HG03097 (cell line): ENCODE measurements at regions not wholly inside any gene's neighbourhood (a gene's known extent, or its start where the extent isn't known, plus 50 kb on each side); places are given as distances from the start of the nearest gene placed in this dataset.

Source experiments
- ATAC-seq: cut with Tn5 transposase; IDR thresholded peaks from one replicate; pipeline ENCODE4 v1.9.1; 2021; ENCODE audit not compliant: unreplicated experiment, low FRiP score

DNA sequence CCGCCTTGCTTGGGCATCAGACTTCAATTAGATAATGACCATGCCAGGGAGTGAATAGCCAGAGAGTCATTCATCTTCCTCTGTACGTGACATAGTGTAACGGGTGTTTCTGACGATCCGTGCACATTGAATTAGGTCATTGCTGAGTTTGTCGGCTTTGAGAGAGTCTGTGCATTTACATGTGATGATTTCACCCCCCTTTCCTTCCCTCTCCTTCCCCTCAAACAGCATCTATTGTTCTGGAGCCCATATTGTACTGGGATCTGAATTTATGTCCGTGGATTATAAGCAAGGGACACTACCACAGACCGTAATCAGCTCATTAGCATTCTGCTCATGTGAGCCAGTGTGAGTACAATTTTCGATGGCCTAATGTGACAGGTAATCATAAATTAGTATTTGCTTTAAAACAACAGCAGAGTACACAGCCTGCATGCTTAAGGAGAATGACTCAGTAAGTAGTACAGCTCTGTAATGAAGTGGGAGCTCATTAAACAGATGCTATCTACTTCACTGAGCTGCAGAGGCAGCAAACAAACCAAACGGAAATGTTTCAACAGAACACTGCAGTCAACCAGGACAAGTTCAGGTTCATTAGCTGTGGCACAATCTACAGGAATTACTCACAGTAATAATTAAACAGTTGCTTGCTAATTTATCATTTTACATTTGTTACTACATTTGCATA, 302.1 kb downstream of the CSNK1G3 start:
- ATAC-seq, result no peak

DNA sequence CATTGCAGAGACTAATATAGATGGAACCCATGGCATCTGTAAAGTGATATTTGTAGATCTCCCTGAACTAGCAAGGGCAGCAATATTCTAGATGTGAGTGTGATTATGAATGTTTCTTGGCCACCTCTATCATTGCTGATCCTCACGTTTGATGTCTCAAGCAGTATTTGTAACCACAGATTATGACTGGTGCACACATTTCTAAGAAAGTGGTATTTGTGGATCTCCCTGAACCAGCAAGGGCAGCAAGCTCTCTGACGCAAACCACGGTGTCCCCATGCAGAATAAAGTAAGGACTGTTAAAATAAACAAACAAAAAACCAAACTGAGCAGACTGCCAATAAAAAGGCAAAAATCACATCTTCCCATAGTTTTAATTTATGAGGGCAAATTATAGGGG, 301.3 kb downstream of the CSNK1G3 start:
- ATAC-seq, result no peak

DNA sequence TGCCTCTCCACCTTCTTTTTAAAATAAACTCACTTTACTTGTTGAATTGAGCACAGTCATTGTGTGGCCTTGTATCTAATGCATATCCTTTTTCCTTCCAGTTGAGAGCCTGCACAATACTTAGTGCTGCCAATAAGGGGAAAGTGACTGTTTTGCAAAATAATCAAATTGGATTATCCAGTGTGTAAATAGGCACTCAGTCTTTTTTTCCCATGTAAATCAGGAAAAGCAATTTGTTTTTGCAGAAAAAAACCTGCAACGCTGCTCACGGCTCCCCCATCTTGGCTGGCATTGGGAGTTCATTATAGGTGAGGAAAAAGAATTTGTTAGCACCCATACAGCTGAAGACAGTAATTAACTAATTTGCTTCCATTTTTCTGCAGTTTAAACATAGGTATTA, 299.9 kb downstream of the CSNK1G3 start:
- ATAC-seq, result no peak

DNA sequence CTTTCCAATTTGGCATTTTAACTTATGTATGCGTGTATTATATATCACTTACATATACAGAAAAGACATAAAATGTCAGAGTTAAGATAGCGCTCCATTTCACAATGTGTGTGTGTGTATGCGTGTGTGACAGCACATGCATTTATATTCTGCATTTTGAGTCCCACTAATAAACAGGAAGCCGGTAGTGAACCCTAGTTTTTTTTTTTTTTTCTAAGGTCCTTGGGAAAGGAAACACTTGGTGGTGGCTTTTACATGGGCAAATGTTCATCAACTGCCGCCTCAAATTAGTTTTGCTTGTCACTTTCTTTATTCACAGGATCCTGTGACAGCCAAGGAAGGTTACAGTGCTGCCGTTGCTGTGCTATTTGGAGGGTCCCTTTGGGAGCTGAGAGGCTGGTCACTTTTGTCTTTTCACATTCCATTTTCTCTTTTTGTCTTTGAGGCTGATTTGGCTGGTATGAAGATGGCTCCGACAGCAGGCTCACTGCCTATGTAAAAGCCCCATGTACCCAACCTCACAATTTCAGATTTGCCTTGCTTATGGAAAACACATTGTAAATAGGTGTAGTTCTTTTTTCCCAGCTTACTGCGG, 298.9 kb downstream of the CSNK1G3 start:
- ATAC-seq, result no peak

DNA sequence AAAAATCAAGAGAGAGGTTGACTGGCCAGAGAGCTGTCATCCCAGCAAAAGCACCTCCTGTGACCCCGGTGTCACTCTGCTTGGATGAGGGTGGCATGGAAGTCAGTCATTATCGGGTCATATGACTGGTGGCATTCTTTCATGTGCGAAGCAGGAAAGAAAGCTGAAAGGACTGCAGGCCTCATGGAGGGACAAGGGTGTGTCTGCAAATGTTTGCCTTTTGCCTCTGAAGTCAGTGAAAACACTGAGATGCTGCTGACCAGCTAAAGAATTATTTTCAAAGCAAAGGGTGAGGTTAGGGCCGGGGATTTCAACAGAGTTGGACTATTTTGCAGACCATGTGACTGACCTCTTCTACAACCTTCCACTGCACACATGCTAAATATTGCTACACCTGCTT, 298.3 kb downstream of the CSNK1G3 start:
- ATAC-seq, result no peak

DNA sequence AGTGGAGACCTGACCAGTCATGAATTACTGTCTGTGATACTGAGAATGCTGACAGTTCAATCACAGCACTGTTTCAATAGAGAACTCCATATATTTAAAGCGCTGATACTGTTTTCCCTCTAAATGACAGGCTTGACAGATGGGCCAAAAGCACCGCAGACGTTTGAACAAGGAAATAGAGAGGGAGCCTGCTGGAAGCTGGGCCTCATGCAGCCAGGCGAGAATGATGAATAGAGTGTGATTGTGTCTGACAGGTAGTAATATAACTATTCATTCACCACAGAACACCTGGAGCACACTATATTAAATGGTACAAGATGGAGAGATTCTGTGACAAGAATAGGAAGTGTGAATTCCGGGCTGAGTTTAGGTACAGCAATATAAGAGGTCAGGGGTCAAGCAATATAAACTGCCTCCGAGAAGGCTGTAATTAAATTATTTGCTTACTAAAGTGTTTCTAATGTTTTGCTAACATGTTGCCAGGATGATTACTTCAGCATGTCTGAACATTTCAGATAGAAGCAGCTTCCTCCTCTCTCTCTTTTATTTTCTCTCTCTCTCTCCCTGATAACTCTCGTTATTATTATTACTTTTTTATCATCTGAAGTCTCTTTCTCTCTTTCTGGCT, 297.7 kb downstream of the CSNK1G3 start:
- ATAC-seq, result no peak

DNA sequence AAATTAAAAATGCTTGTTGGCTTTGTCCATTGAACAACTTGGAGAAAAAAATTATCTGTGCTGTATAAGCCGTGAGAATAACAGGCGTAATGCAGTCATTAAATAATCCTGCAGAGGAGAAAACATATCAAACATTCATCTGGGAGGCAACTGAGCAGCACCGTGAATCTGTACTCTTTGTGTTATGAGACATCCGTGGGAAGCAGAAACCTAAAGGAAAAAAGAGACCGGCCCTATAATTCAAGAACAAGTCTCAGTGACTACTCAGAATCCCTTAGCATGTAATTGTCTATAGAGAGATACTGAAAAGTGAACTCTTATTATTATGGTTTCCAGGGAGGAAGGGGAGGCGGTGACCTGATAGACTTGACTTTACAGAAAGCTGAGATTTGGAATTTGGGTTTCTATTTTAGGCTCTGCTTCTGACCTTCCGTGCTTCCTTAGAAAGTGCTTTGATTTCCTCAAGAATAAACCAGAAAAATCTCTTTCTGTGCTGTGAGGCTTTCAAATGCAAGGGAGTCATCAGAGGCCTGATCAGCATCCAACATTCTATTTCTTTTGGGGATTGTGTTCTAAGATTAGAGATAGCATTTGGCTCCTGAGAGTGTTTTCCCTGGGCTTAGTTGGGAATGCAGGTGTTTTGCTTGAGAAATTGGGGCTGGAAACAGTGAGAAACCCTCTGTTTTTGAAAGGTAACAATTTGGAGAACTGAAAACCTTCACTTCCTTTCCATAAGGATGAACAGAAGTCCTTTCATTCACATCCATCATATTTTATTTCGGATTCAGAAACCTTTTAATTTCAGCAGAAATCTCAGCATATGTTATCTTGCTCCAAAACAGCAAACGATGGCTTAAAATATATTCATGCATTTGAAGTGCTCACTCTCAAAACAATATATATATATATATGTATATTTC, 296.7 kb downstream of the CSNK1G3 start:
- no peak for ATAC-seq

DNA sequence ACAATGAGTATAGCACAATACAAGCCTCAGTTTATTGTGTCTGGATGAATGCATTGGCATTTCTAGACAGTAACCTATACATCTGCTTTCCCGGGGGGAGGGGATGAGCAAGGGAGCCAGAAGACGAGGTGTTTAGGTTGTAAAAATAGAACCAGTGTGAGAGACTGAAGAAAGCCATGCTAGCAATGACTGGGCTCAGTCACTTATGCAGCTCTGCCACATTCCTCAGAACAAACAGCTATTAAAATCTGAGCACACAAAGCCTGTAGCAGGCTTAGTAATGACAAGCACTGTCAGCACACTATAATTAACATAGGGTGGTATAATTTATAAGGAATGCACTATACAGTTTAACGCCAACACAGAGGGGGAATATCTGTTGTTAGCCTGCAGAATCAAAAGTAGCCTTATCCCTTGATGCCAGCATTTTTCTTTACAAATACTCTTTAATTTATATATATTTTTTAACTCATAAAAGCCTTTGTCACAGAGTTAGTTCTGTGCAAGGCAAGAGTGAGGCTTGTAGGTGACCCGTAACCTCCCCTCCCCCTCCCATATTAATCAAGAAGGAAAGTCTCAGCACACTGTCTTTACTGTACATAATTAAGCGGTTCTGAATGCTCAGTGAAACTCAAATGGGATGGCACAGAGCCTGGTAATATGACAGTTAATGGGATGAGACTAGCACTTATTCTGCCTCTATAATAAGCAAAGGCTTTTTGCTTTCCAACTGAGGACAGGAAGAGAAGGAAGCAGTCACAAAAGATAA, 295.4 kb downstream of the CSNK1G3 start:
- no peak for ATAC-seq

DNA sequence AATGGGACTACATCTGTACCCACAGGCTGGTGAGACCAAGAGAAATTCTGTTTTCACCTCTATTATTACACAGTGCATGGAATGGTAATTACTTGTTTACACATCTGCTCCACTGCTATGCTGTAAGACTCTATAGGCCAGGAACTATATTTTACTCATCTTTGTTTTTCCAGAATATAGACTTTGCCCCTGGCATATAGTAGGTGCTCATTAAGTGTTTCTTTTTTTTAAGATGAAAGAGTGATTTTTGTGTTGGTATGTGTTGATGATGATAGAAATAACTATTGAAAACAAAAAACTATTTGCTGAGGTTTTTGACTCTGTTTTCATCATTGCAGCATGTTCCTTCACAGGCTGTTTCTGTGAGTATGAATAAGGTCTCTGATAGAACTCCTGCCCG, 294.7 kb downstream of the CSNK1G3 start:
- ATAC-seq, result no peak

DNA sequence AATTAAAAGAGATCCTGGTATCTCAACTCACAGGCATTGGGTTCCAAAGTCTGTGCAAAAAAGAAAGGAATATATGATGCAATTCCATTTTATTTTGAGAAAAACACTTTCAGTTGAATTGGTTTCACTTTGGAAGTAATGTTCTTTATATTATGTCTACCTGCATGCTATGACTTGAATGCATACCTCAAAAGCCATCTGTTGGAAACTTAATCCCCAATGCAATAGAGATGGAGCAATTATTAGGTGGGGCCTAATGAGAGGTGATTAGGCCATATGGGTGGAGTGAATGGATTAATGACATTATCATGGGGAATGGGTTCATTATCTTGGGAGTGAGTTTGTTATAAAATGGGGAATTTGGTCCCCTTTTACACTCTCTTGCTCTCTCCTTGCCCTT, 293.3 kb downstream of the CSNK1G3 start:
- no peak for ATAC-seq

DNA sequence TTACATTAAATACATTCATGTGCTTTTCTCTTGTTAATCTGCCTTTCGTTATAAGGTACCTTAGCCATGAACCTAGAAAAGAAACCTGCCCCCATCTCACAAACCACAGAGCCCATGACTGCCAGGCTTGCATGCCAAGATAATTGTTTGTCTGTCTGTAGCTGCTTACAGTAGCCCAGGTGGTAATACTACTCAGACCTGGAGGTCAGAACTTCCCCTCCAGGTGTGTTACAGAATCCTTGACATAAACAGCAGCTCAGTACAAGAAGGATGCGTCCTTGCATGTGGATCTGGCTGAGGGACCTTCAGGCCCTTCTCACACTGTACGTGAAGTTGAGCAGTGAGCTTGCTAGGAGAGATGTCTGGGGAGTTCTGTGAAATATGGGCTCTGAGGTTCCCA, 291.4 kb downstream of the CSNK1G3 start:
- ATAC-seq, result no peak

DNA sequence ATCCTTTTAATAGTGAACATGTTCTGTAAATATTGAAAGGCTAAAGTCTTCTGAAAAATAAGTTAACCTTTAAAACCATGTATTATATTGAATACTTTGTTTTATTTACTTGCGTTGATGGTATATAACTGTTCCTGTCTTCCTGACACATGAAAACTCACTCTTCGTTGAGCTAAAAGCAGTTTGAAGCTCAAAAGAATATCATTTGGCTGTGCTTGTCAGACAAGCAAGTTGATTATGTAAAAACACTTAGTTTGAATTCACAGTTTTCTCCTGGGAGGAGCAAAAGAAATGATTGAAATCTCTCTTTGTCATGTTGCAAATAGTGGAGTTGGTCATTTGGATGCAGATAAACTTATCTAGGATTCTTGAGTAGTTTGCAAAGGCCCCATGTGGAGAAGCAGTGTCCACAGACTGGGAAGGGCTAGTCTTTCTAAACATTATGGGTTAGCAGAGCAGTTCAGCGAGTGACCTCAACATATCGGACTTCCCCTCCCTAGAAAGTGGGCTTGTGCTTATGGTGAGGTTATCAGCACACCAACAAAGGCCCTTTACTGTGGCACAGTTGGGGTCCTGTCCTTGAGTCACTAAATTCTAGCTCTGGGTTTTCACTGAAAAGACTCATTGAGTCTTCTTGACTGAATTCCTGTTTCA, 290.4 kb downstream of the CSNK1G3 start:
- ATAC-seq, result no peak

DNA sequence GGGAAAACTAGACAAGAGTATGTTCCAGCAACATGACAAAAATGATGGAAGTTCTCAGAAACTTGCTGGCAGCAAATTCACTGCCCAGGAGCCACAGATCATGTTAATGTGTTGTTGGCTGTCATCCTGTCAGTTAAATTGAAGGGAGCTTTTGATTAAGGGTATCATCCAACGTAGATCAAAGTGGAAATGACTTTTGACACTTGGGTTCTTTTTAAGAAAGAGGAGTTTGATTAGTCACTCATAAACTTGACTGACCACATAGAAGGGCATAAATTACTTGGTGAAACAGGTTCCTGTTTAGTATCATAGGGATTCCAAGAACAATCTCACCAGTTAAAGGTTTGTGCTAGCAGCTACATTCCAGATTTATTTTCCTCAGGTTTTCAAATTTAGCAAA, 288.7 kb downstream of the CSNK1G3 start:
- no peak for ATAC-seq

DNA sequence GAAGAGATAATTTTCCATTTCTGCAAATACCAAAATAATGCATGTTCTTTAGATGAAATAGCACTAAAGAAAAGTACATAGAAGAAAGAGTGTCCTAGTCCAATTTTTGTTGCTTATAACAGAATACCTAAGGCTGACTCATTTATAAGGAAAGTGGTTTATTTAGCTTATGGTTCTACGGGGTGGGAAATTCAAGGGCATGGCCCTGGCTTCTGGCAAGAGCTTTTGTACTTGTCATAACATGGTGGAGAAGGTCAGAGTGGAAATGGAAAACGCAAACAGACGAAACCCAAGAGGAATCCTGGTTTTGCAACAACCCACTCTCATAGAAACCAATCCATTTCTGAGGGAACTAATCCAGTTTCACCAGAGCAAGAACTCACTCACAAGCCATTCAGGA, 283.7 kb downstream of the CSNK1G3 start:
- no peak for ATAC-seq

DNA sequence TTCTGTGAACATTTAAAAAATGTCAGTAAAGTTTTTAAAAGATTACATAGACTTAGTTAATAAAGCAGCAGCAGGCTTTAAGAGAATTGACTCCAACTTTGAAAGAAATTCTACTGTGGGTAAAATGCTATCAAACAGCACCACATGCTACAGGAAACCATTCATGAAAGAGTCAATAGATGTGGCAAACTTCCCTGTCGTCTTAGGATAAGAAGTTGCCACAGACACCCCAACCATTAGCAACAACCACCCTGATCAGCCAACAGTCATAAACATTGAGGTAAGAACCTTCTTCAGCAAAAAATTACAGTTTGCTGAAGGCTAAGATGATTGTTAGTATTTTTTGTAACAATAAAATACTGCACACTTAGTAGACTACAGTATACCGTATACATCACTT, 278.2 kb downstream of the CSNK1G3 start:
- ATAC-seq, result no peak

DNA sequence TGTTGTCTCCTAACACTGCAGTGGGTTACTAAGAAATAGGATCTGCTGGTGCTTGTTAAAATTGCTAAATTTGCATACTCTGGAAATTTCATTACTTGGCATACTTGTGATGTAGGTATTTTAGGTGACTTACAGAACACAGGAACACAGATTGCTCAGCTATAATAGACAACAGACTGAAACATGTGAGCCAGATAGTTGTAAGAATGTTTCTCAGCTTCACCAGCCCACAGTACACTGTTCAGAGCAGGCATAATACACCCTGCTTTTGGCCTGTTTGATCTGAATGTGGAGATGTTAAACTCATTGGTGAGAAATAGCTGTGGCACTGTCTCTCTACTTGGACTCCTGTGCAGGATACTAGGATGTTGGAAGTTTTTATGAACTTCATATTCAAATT, 275.7 kb downstream of the CSNK1G3 start:
- no peak for ATAC-seq

DNA sequence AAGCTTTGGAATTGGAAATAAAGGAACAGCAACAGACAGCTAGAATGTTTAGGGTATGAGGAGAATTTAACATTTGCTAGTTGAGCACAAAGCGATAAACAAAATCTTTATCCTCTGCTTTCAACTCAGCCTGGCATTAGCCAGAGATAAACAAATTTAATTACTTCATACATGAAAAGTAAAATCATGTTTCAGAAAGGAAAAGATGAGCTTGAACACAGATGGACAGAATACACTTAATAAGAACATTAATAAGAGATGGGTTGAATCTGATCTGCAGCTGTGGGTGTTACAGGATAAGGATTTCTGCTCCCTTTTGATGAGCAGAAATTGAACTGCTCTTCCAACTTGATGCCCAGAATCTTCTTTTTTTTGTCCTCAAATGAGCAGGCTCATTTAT, 275.2 kb downstream of the CSNK1G3 start:
- ATAC-seq, result no peak

DNA sequence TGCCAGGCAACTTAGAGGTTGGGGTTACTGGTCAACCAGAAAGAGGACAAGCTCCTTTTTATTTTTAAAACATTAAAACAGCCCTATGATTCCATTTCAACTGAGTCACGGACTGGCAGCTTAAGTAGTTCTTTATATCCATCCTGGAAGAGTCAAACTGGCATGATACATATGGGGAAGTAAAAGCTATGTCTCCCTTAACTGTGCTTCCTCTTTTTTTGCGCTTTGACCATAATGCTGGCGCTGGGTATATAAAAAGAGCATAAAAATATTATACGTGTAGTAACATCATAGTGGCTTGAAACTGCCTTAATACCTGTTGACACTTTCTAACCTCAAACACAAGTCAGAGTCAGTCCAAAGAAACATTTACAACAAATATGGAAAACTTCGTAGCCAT, 274.4 kb downstream of the CSNK1G3 start:
- no peak for ATAC-seq

DNA sequence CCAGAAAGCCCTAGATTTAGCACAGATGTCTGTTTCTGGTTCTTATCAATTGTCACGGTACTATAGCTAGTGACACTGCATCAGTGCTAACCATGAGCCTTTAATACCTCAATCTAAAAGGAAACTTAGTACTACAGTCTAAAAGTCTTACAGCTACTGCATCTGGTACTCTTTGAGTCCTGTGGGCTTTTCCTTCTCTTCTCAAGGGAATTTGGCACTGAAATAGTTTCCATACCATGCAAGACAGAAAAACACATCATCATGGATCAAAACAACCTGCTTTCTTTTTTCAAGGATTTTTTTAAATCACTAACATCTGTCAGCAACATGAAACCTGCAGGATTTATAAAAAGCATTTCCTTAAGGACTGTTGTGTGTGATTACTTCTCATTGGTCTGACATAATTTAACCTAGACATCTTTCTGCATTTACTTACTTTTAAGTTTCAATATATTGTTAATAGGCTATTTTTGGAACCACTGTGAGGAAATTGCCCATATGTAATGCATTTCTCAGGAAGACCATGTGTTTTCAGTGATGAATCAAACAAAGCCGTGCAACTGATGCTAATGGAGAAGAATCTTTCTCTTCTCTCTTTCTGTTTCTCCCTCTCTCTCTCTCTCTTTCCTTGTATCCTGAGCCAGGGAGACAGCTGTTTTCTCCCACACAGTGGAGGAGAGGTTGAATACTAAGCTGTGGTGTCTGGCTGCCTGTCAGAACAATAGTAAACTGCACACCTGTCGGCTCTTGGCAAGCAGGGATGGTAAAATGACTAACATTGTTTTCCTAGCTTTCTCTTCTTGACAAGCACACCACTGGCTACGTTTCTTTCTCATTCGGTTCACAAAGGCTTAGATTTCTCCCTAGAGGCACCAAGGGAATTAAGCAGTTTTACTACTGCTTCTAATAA, 273.4 kb downstream of the CSNK1G3 start:
- no peak for ATAC-seq
